H9 (cell line): ENCODE measurements at regions not wholly inside any gene's neighbourhood (a gene's known extent, or its start where the extent isn't known, plus 50 kb on each side); places are given as distances from the start of the nearest gene placed in this dataset.
A peak's percentile ranks its signal among the peaks of the same experiment; 100 is the strongest.

Experiments used
- DNase-seq: peaks from one replicate; pipeline ENCODE4 v3.0.0-alpha.2; 2017
- H2AFZ ChIP-seq: one replicate; pipeline ENCODE4 v1.6.1; 2013; ENCODE audit warnings: mild to moderate bottlenecking, low read length, control low read depth, moderate library complexity
- H2AK5ac ChIP-seq: 2 replicates; pipeline ENCODE4 v1.6.1; 2013; ENCODE audit warnings: low read length, control low read depth, mixed read lengths; ENCODE audit not compliant: insufficient read length
- H2BK120ac ChIP-seq: one replicate; pipeline ENCODE4 v1.6.1; 2013; ENCODE audit warnings: low read depth, mild to moderate bottlenecking, low read length, control low read depth, inconsistent platforms; ENCODE audit not compliant: poor library complexity, severe bottlenecking
- H2BK12ac ChIP-seq: 2 replicates; pipeline ENCODE4 v1.6.1; 2013; ENCODE audit warnings: low read length, control low read depth, mixed read lengths, low read depth; ENCODE audit not compliant: insufficient read length
- H2BK15ac ChIP-seq: 2 replicates; pipeline ENCODE4 v1.6.1; 2013; ENCODE audit warnings: low read depth, low read length, control low read depth
- H2BK20ac ChIP-seq: one replicate; pipeline ENCODE4 v1.6.1; 2013; ENCODE audit warnings: low read depth, mild to moderate bottlenecking, low read length, control low read depth, inconsistent platforms; ENCODE audit not compliant: poor library complexity, severe bottlenecking
- H2BK5ac ChIP-seq: 2 replicates; pipeline ENCODE4 v1.6.1; 2013; ENCODE audit warnings: low read length, control low read depth, mixed read lengths; ENCODE audit not compliant: insufficient read length
- H3K14ac ChIP-seq: 2 replicates; pipeline ENCODE4 v1.6.1; 2013; ENCODE audit warnings: low read length, control low read depth; ENCODE audit not compliant: insufficient read depth
- H3K18ac ChIP-seq: 2 replicates; pipeline ENCODE4 v1.6.1; 2013; ENCODE audit warnings: low read depth, mild to moderate bottlenecking, mixed read lengths, low read length, control low read depth; ENCODE audit not compliant: insufficient read length
- H3K23ac ChIP-seq: 2 replicates; pipeline ENCODE4 v1.6.1; 2013; ENCODE audit warnings: low read length, control low read depth, mixed read lengths, low read depth; ENCODE audit not compliant: insufficient read length
- H3K23me2 ChIP-seq: 2 replicates; pipeline ENCODE4 v1.6.1; 2013; ENCODE audit warnings: low read depth, mild to moderate bottlenecking, mixed read lengths, low read length, control low read depth; ENCODE audit not compliant: insufficient read length, poor library complexity, severe bottlenecking
- H3K27ac ChIP-seq: 2 replicates; pipeline ENCODE4 v1.5.1; 2013; ENCODE audit warnings: low read length, control low read depth, mixed read lengths, low read depth; ENCODE audit not compliant: insufficient read length
- H3K27me3 ChIP-seq: 2 replicates; pipeline ENCODE4 v1.6.1; 2013; ENCODE audit warnings: low read length, control low read depth, inconsistent platforms; ENCODE audit not compliant: insufficient read depth
- H3K4ac ChIP-seq: 2 replicates; pipeline ENCODE4 v1.6.1; 2013; ENCODE audit warnings: low read depth, mild to moderate bottlenecking, control low read depth, inconsistent platforms, low read length, moderate library complexity
- H3K4me1 ChIP-seq: 2 replicates; pipeline ENCODE4 v1.6.1; 2013; ENCODE audit warnings: low read length, control low read depth, inconsistent platforms; ENCODE audit not compliant: insufficient read depth
- H3K4me2 ChIP-seq: 2 replicates; pipeline ENCODE4 v1.6.1; 2013; ENCODE audit warnings: low read length, control low read depth, mixed read lengths; ENCODE audit not compliant: insufficient read length, insufficient read depth
- H3K56ac ChIP-seq: 2 replicates; pipeline ENCODE4 v1.6.1; 2013; ENCODE audit warnings: low read depth, mild to moderate bottlenecking, mixed read lengths, low read length, control low read depth; ENCODE audit not compliant: insufficient read length
- H3K79me1 ChIP-seq: 2 replicates; pipeline ENCODE4 v1.6.1; 2013; ENCODE audit warnings: low read depth, mild to moderate bottlenecking, moderate library complexity, low read length, control low read depth, inconsistent platforms; ENCODE audit not compliant: insufficient read depth, poor library complexity, severe bottlenecking
- H3K79me2 ChIP-seq: 2 replicates; pipeline ENCODE4 v1.6.1; 2013; ENCODE audit warnings: low read length, control low read depth, inconsistent platforms; ENCODE audit not compliant: insufficient read depth
- H3K9ac ChIP-seq: 2 replicates; pipeline ENCODE4 v1.6.1; 2013; ENCODE audit warnings: low read length, control low read depth, mixed read lengths; ENCODE audit not compliant: insufficient read length; ENCODE audit errors: extremely low read depth
- H3K9me3 ChIP-seq: one replicate; pipeline ENCODE4 v1.6.1; 2013; ENCODE audit warnings: low read depth, low read length, inconsistent platforms; ENCODE audit not compliant: control insufficient read depth
- H3T11ph ChIP-seq: one replicate; pipeline ENCODE4 v1.6.1; 2013; ENCODE audit warnings: mild to moderate bottlenecking, low read length, control low read depth, inconsistent platforms
- H4K20me1 ChIP-seq: one replicate; pipeline ENCODE4 v1.6.1; 2013; ENCODE audit not compliant: control insufficient read depth, insufficient read length, insufficient read depth
- H4K5ac ChIP-seq: 2 replicates; pipeline ENCODE4 v1.6.1; 2013; ENCODE audit warnings: low read depth, mild to moderate bottlenecking, mixed read lengths, low read length, control low read depth; ENCODE audit not compliant: insufficient read length
- H4K8ac ChIP-seq: replicated peaks from 2 replicates; pipeline ENCODE4 v1.6.1; 2013; ENCODE audit warnings: low read length, control low read depth, mixed read lengths, low read depth; ENCODE audit not compliant: insufficient read length
- H4K91ac ChIP-seq: 2 replicates; pipeline ENCODE4 v1.6.1; 2013; ENCODE audit warnings: low read depth, mild to moderate bottlenecking, moderate library complexity, mixed read lengths, low read length, control low read depth; ENCODE audit not compliant: insufficient read length
- H3K27ac Mint-ChIP-seq, 3 experiments: 2 replicates in 2 of 3; 3 replicates in 1 of 3; pipeline ENCODE4 v1.8.0; 2020 to 2021; ENCODE audit warnings: mixed read lengths in 3 of 3, mild to moderate bottlenecking in 1 of 3, moderate library complexity in 1 of 3
- H3K27me3 Mint-ChIP-seq: 2 replicates; pipeline ENCODE4 v1.8.0; 2021; ENCODE audit warnings: low read depth, mild to moderate bottlenecking, moderate library complexity, mixed read lengths
- H3K36me3 Mint-ChIP-seq, 3 experiments: 2 replicates in 2 of 3; 3 replicates in 1 of 3; pipeline ENCODE4 v1.8.0; 2020 to 2021; ENCODE audit warnings: low read depth in 3 of 3, mixed read lengths in 3 of 3; ENCODE audit not compliant: insufficient read depth in 1 of 3
- H3K4me1 Mint-ChIP-seq, 2 experiments: 2 replicates each; pipeline ENCODE4 v1.8.0; 2020; ENCODE audit warnings: mixed read lengths in 2 of 2
- H3K4me3 Mint-ChIP-seq, 2 experiments: 2 replicates in 1 of 2; 3 replicates in 1 of 2; pipeline ENCODE4 v1.8.0; 2020 to 2021; ENCODE audit warnings: mild to moderate bottlenecking in 2 of 2, mixed read lengths in 2 of 2, moderate library complexity in 1 of 2
- H3K9me3 Mint-ChIP-seq, 2 experiments: 2 replicates in 1 of 2; 3 replicates in 1 of 2; pipeline ENCODE4 v1.8.0; 2020; ENCODE audit warnings: mild to moderate bottlenecking in 2 of 2, mixed read lengths in 2 of 2, moderate library complexity in 1 of 2
- CTCF ChIP-seq: fragments of 200-600 bp; sonication (generic); conservative IDR thresholded peaks from 3 replicates; pipeline ENCODE4 v1.8.0; 2021; ENCODE audit warnings: antibody characterized with exemption, mild to moderate bottlenecking
- WGBS: extraction: QIAGEN DNeasy Blood & Tissue Kit; methylation state at CpG from one replicate; pipeline ENCODE4 v1.1.7; 2013; ENCODE audit warnings: missing lambda C conversion rate, low lambda C conversion rate, mixed read lengths; ENCODE audit not compliant: insufficient read length; ENCODE audit errors: extremely low coverage; 5-methylcytosine and 5-hydroxymethylcytosine counted together

GRCh38 chr5:2895876-2896275 lies 144.4 kb upstream of the IRX2 start:
- no peak overlapping the region for H3K9ac ChIP-seq
- H3K27ac Mint-ChIP-seq = no peak overlapping the region
- H3K18ac ChIP-seq = no peak overlapping the region
- no peak overlapping the region for H2BK12ac ChIP-seq
- no peaks in the 10 kb centered on the region for H3K9me3 Mint-ChIP-seq
- no peaks in the 10 kb centered on the region for H3K36me3 Mint-ChIP-seq
- no peak overlapping the region for H2AK5ac ChIP-seq
- no peak overlapping the region for H2BK120ac ChIP-seq
- no peak for TF ChIP-seq CTCF
- no peak overlapping the region for H3K4me3 Mint-ChIP-seq
- no peak overlapping the region for H2BK20ac ChIP-seq
- H3T11ph ChIP-seq = no peak overlapping the region
- H3K4me2 ChIP-seq = no peak overlapping the region
- no peaks in the 10 kb centered on the region for H3K4me1 ChIP-seq
- H3K4me1 Mint-ChIP-seq = peaks cover 7% of the 10 kb centered on the region in 2 experiments
- H2BK15ac ChIP-seq = no peak overlapping the region
- H4K20me1 ChIP-seq = no peaks in the 10 kb centered on the region
- H3K79me2 ChIP-seq = no peaks in the 10 kb centered on the region
- DNase-seq = peak; percentile 7
- H4K8ac ChIP-seq = no peak overlapping the region
- H2BK5ac ChIP-seq = no peak overlapping the region
- no peak overlapping the region for H3K14ac ChIP-seq
- H3K4ac ChIP-seq = no peak overlapping the region
- H3K27me3 ChIP-seq = no peaks in the 10 kb centered on the region
- H3K9me3 ChIP-seq = no peaks in the 10 kb centered on the region
- H3K23ac ChIP-seq = no peak overlapping the region
- no peak overlapping the region for H3K56ac ChIP-seq
- no peaks in the 10 kb centered on the region for H3K79me1 ChIP-seq
- H4K5ac ChIP-seq = no peak overlapping the region
- H3K27me3 Mint-ChIP-seq = peaks cover 1% of the 10 kb centered on the region
- H4K91ac ChIP-seq = no peak overlapping the region
- no peak overlapping the region for H3K27ac ChIP-seq
- no CpG with 5 or more reads among the region's 6 CpGs for WGBS
- no peak overlapping the region for H2AFZ ChIP-seq
- no peaks in the 10 kb centered on the region for H3K23me2 ChIP-seq
